GM21528 (cell line): ENCODE measurements at regions not wholly inside any gene's neighbourhood (a gene's known extent, or its start where the extent isn't known, plus 50 kb on each side); places are given as distances from the start of the nearest gene placed in this dataset.
A peak's percentile ranks its signal among the peaks of the same experiment; 100 is the strongest.
"Not testable (repeated sequence)": the region's sequence is repeated elsewhere in the genome, so short reads cannot be mapped to it uniquely, and the experiment has no call there.

Experiments
- ATAC-seq: cut with Tn5 transposase; IDR thresholded peaks from one replicate; pipeline ENCODE4 v1.9.1; 2021; ENCODE audit warnings: mild to moderate bottlenecking, moderate library complexity; ENCODE audit not compliant: unreplicated experiment, low FRiP score

- no peak for ATAC-seq
Observed at GRCh38 chr2:145749556-145749955, 1229.6 kb upstream of the ZEB2 start.

DNA sequence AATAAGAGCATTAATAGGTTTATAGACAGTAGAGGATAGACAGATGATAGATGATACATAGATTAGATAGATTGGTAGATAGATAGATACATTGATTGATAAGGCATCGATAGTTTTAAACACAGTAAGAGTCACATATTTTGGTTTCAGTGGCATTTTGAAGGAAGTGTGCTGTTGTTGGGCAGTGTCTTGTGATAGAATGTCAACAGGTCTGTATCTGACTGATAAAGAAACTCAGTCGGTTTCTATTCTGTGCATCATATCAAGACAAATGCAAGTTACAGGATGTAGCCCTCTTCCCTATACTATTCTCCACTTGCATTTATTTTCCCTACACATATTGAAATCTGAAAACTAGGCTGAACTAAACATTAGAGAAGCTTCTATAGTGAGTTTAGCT, 1229.0 kb upstream of the ZEB2 start:
- ATAC-seq, result peak; percentile 49

DNA sequence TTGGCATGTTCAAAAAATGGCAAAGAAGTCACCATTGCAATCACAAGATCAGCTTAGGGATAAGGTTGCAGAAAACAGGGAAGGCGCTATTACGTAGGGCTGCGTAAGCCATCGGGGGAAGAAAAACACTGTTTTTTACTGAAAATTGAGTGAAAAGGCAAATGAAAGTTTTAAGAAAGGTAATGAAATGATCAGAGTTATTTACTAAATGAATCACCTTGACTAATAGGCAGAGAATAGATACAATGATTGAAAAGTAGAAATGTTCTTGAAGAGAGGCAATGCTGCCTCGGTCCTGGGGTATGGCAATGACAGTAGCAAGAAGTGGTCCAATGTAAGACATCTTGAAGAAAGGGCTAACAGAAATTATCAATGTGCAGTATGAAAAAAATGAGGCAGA, 1227.8 kb upstream of the ZEB2 start:
- ATAC-seq, result no peak

DNA sequence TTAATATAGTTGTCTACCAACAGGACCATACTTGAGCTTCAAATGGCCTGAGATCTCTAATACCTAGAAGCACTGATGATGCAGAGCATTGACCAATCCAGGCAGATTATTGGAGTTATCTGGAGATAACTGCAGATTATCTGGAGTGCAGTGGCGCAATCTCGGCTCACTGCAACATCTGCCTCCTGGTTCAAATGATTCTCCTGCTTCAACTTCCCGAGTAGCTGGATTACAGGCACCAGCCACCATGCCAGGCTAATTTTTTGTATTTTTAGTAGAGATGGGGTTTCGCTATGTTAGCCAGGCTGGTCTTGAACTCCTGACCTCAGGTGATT, 1225.4 kb upstream of the ZEB2 start:
- ATAC-seq, result not testable (repeated sequence)

- peak; percentile 76 for ATAC-seq
Observed at GRCh38 chr2:145744541-145745386, 1224.8 kb upstream of the ZEB2 start.

GRCh38 chr2:145743011-145743410, 1223.1 kb upstream of the ZEB2 start:
- no peak for ATAC-seq

DNA sequence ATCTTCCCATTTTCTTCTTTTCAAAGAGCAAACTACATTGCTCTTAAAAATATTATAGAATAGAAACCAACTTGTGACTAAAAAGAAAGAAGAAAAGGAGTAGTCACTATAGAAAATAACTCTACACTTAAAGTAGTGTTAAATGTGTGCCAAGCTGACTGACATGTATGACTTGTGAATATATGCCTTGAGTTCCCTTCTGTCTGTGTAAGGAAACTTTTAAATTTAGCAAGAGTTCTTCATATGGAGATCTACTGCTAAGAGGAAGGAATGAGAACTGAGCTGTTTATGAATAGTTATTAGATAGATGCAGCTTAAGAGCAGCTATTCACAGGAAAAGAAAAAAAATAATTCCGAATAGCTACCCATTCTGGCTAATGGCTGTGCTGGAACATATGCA, 1221.7 kb upstream of the ZEB2 start:
- ATAC-seq, result no peak

DNA sequence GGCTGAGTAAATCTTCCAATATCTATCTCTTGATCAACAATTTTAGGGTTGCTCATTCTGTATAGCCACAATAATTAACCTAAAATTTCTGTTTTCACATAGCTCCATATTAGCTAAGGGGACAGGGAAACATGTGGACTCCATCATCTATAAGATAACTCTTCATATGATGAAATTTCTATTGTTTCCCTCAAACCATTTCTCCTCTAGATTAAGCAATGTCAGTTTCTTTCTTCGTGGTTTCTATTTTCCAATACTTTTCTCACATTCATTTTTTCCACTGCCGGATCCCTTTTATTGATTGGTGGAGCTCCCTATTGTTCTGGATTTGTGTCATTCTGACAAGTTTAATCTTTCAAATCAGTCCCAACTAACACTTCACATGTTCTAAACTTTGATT, 1221.3 kb upstream of the ZEB2 start:
- ATAC-seq, result no peak

DNA sequence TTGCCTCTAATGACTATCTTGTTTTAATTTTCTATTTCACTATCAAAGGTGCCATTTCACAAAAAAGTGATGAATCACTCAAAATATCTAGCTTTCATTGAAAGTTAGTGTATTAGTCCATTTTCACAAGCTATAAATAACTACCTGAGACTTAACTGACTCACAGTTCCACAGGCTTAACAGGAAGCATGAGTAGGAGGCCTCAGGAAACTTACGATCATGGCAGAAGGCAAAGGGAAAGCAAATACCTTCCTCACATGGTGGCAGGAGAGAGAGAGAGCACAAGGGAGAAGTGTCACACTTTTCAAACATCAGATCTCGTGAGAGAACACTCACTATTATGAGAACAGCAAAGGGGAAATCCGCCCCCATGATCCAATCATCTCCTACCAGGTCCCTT, 1220.4 kb upstream of the ZEB2 start:
- ATAC-seq, result no peak

- peak; percentile 80 for ATAC-seq
Observed at GRCh38 chr2:145739681-145740080, 1219.8 kb upstream of the ZEB2 start.

- no peak for ATAC-seq
Observed at GRCh38 chr2:145736871-145737270, 1217.0 kb upstream of the ZEB2 start.

GRCh38 chr2:145731467-145731866, 1211.5 kb upstream of the ZEB2 start:
- no peak for ATAC-seq

GRCh38 chr2:145729993-145730770, 1210.3 kb upstream of the ZEB2 start:
- no peak for ATAC-seq

GRCh38 chr2:145729481-145729880, 1209.6 kb upstream of the ZEB2 start:
- no peak for ATAC-seq

- ATAC-seq, result no peak
Observed at GRCh38 chr2:145728511-145728910, 1208.6 kb upstream of the ZEB2 start.

GRCh38 chr2:145725876-145726275, 1206.0 kb upstream of the ZEB2 start:
- no peak for ATAC-seq

DNA sequence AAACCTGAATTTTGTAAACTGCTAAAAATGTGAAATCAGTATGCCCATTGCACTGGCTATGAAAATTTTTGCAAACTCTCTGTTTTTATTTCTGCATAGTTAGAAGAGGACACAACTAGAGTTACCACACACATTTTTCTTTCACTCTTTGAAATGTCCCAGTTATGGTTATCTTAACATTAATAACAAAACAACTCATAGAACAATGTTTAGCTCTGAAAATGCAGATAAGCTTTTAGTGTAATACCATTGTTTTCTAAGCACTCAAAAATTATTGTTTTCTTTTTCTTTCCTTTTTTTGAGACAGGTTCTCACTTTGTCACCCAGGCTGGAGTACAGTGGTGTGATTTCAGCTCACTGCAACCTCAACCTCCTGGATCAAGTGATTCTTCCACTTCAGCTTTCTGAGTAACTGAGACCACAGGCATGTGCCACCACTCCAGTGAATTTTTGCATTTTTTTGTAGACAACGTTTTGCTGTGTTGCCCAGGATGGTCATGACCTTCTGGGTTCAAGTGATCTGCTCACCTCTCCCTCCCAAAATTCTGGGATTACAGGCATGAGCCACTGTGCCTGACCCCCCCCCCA, 1204.5 kb upstream of the ZEB2 start:
- ATAC-seq, result no peak

GRCh38 chr2:145723872-145724271, 1204.0 kb upstream of the ZEB2 start:
- no peak for ATAC-seq

- ATAC-seq, result no peak
Observed at GRCh38 chr2:145721681-145722080, 1201.8 kb upstream of the ZEB2 start.

DNA sequence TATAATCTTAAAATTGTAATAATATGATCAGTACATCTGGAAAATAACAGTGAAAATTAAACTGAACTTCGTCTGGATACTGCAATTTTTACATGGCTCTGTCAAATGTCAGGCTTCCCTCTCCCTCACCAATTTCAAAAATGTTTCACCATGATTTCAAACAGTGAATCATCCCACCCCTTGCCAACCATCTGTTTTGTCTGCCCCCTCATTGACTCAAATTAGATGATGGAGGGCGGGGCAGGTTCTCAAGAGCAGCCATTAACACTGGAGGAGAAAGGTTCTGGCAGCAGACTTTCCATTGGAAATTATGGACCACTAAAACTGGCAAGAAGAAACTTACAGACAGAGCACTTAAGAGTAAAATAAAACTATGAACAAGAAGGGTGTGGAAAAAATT, 1195.7 kb upstream of the ZEB2 start:
- ATAC-seq, result no peak

- no peak for ATAC-seq
Observed at GRCh38 chr2:145710303-145710702, 1190.4 kb upstream of the ZEB2 start.

DNA sequence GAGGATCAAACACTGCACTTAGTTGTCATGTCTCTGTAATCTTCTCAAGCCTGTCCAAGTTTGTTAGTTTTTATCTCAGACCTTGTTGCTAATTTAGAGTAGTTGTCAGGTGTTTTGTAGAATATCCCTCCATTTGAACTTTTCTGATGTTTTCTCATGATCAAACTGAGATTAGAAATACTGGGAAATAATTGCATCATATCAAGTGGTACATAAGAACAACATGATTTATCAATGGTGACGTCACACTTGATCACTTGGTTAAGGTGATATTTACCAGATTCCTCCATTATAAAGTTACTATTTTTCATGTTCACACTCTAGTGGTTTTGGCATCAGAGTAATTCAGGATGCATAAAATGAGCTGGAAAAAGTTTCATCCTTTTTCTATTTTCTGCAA, 1182.4 kb upstream of the ZEB2 start:
- no peak for ATAC-seq
